ENCODE measurements at regions not wholly inside any gene's neighbourhood (a gene's known extent, or its start where the extent isn't known, plus 50 kb on each side); places are given as distances from the start of the nearest gene placed in this dataset.

DNA sequence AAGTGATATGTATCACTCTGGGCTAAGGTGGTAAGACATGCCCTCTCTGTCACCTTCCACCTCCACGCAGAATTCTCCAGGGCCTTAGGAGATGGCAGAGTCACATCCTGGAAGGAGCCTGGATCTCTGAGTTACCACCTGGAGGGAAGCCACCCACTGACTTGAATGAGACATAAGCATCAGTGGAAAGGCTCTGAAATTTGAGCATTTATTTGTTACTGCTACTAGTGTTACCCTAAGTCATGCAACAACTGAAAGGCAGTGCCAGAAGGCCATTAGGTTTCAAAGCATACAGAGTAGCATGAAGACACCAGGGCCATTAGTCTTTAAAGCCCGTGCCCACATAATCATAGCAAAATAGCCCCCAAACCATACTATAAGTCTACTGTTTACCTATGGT, 230.3 kb upstream of the IRF2BP2 start:
- H3K27ac ChIP-seq, result no peak overlapping the region
- H3K9me3 ChIP-seq, result no peaks in the 10 kb centered on the region
- ATAC-seq (ENCODE audit: insufficient number of reproducible peaks, low FRiP score, low read depth) (no peak), DNase-seq (ENCODE audit: low spot score) (no peak)
- no peaks in the 10 kb centered on the region for H3K36me3 ChIP-seq
- TF ChIP-seq, protein P1, sequence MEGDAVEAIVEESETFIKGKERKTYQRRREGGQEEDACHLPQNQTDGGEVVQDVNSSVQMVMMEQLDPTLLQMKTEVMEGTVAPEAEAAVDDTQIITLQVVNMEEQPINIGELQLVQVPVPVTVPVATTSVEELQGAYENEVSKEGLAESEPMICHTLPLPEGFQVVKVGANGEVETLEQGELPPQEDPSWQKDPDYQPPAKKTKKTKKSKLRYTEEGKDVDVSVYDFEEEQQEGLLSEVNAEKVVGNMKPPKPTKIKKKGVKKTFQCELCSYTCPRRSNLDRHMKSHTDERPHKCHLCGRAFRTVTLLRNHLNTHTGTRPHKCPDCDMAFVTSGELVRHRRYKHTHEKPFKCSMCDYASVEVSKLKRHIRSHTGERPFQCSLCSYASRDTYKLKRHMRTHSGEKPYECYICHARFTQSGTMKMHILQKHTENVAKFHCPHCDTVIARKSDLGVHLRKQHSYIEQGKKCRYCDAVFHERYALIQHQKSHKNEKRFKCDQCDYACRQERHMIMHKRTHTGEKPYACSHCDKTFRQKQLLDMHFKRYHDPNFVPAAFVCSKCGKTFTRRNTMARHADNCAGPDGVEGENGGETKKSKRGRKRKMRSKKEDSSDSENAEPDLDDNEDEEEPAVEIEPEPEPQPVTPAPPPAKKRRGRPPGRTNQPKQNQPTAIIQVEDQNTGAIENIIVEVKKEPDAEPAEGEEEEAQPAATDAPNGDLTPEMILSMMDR (IDR thresholded peaks at IDR 0.05), result no peak
- H3K4me3 ChIP-seq, result no peak overlapping the region
- H3K4me1 ChIP-seq (ENCODE audit: control insufficient read depth in 1 of 2, low read depth in 2 of 2), result peaks cover 5 to 6% of the 10 kb centered on the region in 2 donors
- no peaks in the 10 kb centered on the region for H3K27me3 ChIP-seq (replicated peaks; ENCODE audit: insufficient read depth)

DNA sequence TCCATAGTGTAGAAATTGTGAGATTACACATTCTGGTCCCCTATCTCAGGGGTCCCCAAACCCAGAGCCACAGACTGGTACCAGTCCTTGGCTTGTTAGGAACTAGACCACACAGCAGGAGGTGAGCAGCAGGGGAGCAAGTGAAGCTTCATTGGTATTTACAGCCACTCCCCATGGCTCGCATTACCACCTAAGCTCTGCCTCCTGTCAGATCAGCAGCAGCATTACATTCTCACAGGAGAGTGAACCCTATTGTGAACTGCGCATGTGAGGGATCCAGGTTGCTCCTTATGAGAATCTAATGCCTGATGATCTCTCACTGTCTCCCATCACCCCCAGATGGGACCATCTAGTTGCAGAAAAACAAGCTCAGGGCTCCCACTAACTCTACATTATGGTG, 229.7 kb upstream of the IRF2BP2 start:
- no peak overlapping the region for H3K27ac ChIP-seq
- H3K4me1 ChIP-seq (ENCODE audit: control insufficient read depth in 1 of 2, low read depth in 2 of 2), result peaks cover 5 to 6% of the 10 kb centered on the region in 2 donors
- H3K9me3 ChIP-seq, result no peaks in the 10 kb centered on the region
- no peaks in the 10 kb centered on the region for H3K36me3 ChIP-seq
- no peak overlapping the region for H3K4me3 ChIP-seq
- TF ChIP-seq, protein P1 (IDR thresholded peaks at IDR 0.05), result no peak
- no peaks in the 10 kb centered on the region for H3K27me3 ChIP-seq (replicated peaks; ENCODE audit: insufficient read depth)
- ATAC-seq (ENCODE audit: insufficient number of reproducible peaks, low FRiP score, low read depth), result no peak
- no peak for DNase-seq (ENCODE audit: low spot score)

DNA sequence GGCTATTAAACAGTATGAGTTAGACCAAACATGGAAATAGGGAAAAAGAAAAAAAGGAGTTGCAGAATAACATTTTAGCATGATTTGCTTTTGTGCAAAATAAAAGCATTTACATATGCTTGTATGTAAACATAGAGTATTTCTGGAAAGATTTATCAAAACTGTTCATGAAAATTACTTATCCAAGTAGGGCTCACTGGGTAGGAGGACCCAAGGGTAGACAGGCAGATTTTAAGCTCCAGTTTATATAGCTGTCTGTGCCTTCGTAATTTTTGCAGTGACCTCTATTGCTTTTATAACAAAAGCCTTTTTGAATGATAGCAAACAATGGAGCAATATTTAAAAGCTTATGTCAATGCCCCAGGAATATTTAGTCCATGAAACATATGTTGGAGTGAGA, 228.8 kb upstream of the IRF2BP2 start:
- no peak for DNase-seq (ENCODE audit: low spot score)
- no peaks in the 10 kb centered on the region for H3K36me3 ChIP-seq
- H3K4me1 ChIP-seq (ENCODE audit: control insufficient read depth in 1 of 2, low read depth in 2 of 2), result peaks cover 5 to 6% of the 10 kb centered on the region in 2 donors
- H3K4me3 ChIP-seq, result no peak overlapping the region
- no peak for ATAC-seq (ENCODE audit: insufficient number of reproducible peaks, low FRiP score, low read depth)
- no peak overlapping the region for H3K27ac ChIP-seq
- no peaks in the 10 kb centered on the region for H3K9me3 ChIP-seq
- TF ChIP-seq, protein P1 (IDR thresholded peaks at IDR 0.05), result no peak
- no peaks in the 10 kb centered on the region for H3K27me3 ChIP-seq (replicated peaks; ENCODE audit: insufficient read depth)

DNA sequence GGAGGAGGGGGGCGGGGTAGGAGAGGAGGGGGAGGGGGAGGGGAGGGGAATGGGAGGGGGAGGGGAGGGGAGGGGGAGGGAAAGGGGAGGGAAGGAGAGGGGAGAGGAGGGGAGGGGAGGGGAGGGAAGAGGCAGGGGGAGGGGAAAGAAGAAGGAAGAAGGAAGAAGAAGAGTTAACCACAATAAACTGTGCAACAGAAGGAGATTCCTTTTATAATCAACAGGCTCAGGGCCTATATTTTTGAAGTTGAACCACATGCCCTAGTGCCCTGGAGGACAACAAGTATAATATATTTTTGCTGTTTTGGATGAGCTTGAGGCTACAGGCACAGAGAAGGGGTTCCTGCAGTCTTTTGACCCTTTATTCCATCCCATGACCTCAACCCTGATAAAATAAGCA, 228.2 kb upstream of the IRF2BP2 start:
- Histone ChIP-seq H3K4me1 (ENCODE audit: control insufficient read depth in 1 of 2, low read depth in 2 of 2) (peaks cover 5 to 6% of the 10 kb centered on the region in 2 donors), H3K27me3 (replicated peaks; ENCODE audit: insufficient read depth) (no peaks in the 10 kb centered on the region), H3K9me3 (no peaks in the 10 kb centered on the region), H3K27ac (no peak overlapping the region), H3K4me3 (no peak overlapping the region), H3K36me3 (no peaks in the 10 kb centered on the region)
- DNase-seq (ENCODE audit: low spot score), result no peak
- no peak for ATAC-seq (ENCODE audit: insufficient number of reproducible peaks, low FRiP score, low read depth)
- TF ChIP-seq, protein P1 (IDR thresholded peaks at IDR 0.05), result no peak

DNA sequence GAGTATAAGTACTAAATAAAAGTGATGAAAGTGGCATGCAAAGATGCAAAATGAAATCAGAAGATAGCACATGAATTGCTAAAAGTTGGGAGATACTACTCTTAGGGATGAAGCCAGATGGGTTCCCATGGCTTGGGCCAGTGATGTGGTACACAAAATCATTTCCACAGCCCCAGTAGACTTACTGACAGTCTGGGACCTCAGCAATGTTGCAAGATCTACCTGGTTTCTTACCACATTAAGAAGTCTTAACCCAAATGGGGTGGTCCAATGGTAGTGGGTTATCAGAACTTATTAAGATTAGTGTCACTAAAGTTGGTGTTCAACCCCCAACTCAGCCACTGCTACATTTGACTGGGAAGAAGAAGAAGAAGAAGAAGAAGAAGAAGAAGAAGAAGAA, 227.7 kb upstream of the IRF2BP2 start:
- TF ChIP-seq, protein P1 (IDR thresholded peaks at IDR 0.05), result no peak
- Histone ChIP-seq H3K4me3 (no peak overlapping the region), H3K4me1 (ENCODE audit: control insufficient read depth in 1 of 2, low read depth in 2 of 2) (peaks cover 5% of the 10 kb centered on the region in 2 donors), H3K27me3 (replicated peaks; ENCODE audit: insufficient read depth) (no peaks in the 10 kb centered on the region), H3K9me3 (no peaks in the 10 kb centered on the region), H3K36me3 (no peaks in the 10 kb centered on the region), H3K27ac (no peak overlapping the region)
- DNase-seq (ENCODE audit: low spot score) (no peak), ATAC-seq (ENCODE audit: insufficient number of reproducible peaks, low FRiP score, low read depth) (no peak)

Measured in thoracic aorta (tissue), 2 donors.